ENCODE measurements at regions not wholly inside any gene's neighbourhood (a gene's known extent, or its start where the extent isn't known, plus 50 kb on each side); places are given as distances from the start of the nearest gene placed in this dataset.

DNA sequence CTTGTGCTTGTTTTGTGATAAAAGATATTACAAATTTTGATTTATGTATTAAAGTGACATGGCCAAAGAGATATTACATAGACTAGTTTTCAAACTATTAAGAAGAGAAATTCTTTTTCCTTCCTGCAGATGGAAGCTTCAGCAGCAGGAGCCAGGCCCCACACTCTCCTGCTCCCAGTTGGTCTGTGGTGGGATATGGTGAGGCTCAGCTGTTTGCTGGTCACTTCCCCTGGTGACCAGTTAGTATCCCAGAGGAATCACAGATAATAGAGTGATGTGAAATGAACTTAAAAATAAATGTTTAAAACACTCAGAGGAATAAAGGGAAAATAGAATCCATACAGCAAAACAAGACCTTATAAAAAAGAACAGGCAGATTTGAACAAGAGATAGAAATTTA, 154.7 kb downstream of the KTN1 start:
- Mint-ChIP-seq H3K27ac (ENCODE audit: unreplicated experiment) (no peak overlapping the region), H3K9me3 (ENCODE audit: low read depth, unreplicated experiment) (no peaks in the 10 kb centered on the region), H3K4me1 (ENCODE audit: low read depth, unreplicated experiment) (peaks cover 25% of the 10 kb centered on the region), H3K27me3 (ENCODE audit: unreplicated experiment) (no peaks in the 10 kb centered on the region), H3K36me3 (ENCODE audit: insufficient read depth, unreplicated experiment) (no peaks in the 10 kb centered on the region), H3K4me3 (ENCODE audit: low read depth, unreplicated experiment) (no peak overlapping the region)
- no TSS peak for BruUV-seq (replicated peaks)
- intact Hi-C loops (cut with micrococcal nuclease; ENCODE audit: unreplicated experiment): loop anchor here (5.0 kb wide), 1 partner anchor 68 kb away; no protein-coding TSS in a partner anchor
- TF ChIP-seq, protein P1, sequence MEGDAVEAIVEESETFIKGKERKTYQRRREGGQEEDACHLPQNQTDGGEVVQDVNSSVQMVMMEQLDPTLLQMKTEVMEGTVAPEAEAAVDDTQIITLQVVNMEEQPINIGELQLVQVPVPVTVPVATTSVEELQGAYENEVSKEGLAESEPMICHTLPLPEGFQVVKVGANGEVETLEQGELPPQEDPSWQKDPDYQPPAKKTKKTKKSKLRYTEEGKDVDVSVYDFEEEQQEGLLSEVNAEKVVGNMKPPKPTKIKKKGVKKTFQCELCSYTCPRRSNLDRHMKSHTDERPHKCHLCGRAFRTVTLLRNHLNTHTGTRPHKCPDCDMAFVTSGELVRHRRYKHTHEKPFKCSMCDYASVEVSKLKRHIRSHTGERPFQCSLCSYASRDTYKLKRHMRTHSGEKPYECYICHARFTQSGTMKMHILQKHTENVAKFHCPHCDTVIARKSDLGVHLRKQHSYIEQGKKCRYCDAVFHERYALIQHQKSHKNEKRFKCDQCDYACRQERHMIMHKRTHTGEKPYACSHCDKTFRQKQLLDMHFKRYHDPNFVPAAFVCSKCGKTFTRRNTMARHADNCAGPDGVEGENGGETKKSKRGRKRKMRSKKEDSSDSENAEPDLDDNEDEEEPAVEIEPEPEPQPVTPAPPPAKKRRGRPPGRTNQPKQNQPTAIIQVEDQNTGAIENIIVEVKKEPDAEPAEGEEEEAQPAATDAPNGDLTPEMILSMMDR (IDR thresholded peaks at IDR 0.05; ENCODE audit: unreplicated experiment): no peak
- no peak for DNase-seq
- CTCF ChIA-PET: interaction anchor here (0.6 to 1.2 kb wide), 2 partner anchors 72 to 555 kb away, joined by 3 to 8 read pairs; no protein-coding TSS in a partner anchor

DNA sequence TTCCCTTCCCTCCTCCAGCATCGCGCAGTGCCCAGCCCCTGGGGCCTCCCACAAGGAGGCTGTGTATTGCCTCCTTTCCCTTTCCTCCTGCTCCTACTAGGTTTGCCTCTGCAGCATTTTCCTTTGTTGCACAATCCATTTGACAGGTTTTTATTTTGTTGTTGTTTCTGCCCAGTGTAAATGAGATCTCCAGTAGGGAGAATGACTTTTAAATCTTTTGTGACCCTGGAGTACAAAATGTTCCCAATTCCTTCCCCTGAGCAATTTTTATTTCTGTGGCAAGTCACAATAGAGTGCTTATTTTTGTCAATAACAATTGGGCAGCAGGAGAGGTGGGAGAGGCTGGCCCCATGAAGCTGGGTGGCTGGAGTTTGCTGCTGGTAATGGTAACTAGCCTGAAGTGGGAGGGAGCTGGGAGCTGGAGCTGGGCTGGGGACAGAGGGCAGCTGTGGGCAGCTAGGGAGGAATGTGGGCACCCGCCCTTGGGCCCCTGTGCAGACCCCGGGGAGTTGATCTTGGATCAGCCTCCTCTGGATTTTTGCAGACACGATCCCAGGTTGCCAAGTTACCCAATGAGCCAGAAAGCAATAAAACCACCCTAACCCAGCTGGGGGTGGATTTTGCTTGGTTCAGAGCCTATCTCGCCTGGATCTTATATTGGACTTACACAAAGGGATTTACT, 160.1 kb downstream of the KTN1 start:
- TF ChIP-seq, protein P1 (IDR thresholded peaks at IDR 0.05; ENCODE audit: unreplicated experiment): no peak
- Mint-ChIP-seq H3K36me3 (ENCODE audit: insufficient read depth, unreplicated experiment) (no peaks in the 10 kb centered on the region), H3K9me3 (ENCODE audit: low read depth, unreplicated experiment) (no peaks in the 10 kb centered on the region), H3K4me3 (ENCODE audit: low read depth, unreplicated experiment) (no peak overlapping the region), H3K4me1 (ENCODE audit: low read depth, unreplicated experiment) (peaks cover 8% of the 10 kb centered on the region), H3K27ac (ENCODE audit: unreplicated experiment) (no peak overlapping the region), H3K27me3 (ENCODE audit: unreplicated experiment) (no peaks in the 10 kb centered on the region)
- DNase-seq: no peak
- intact Hi-C loops (cut with micrococcal nuclease; ENCODE audit: unreplicated experiment): no loop called here
- BruUV-seq (replicated peaks): no TSS peak
- CTCF ChIA-PET: no interaction called here

DNA sequence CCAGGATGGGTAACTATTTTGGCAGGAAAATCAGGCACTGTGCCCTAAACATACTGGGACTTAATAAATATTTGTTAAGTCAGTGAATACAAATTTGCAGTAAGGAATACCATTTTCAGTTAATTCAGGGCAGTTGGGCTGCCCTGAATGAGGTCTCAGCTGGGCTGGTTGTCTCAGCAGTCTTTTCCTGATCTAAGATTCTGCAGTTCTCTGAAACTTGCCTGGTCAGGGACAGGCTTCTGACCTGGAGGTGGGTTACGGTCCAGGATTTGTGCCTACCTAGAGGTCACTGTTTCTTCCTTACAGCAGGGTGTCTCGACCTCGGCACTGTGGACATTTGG, 160.6 kb downstream of the KTN1 start:
- H3K4me3 Mint-ChIP-seq (ENCODE audit: low read depth, unreplicated experiment): no peak overlapping the region
- no peaks in the 10 kb centered on the region for H3K9me3 Mint-ChIP-seq (ENCODE audit: low read depth, unreplicated experiment)
- no peak overlapping the region for H3K27ac Mint-ChIP-seq (ENCODE audit: unreplicated experiment)
- TF ChIP-seq, protein P1 (IDR thresholded peaks at IDR 0.05; ENCODE audit: unreplicated experiment): no peak
- no peak for DNase-seq
- intact Hi-C loops (cut with micrococcal nuclease; ENCODE audit: unreplicated experiment): no loop called here
- peaks cover 9% of the 10 kb centered on the region for H3K4me1 Mint-ChIP-seq (ENCODE audit: low read depth, unreplicated experiment)
- CTCF ChIA-PET: no interaction called here
- no TSS peak for BruUV-seq (replicated peaks)
- H3K36me3 Mint-ChIP-seq (ENCODE audit: insufficient read depth, unreplicated experiment): no peaks in the 10 kb centered on the region
- no peaks in the 10 kb centered on the region for H3K27me3 Mint-ChIP-seq (ENCODE audit: unreplicated experiment)

DNA sequence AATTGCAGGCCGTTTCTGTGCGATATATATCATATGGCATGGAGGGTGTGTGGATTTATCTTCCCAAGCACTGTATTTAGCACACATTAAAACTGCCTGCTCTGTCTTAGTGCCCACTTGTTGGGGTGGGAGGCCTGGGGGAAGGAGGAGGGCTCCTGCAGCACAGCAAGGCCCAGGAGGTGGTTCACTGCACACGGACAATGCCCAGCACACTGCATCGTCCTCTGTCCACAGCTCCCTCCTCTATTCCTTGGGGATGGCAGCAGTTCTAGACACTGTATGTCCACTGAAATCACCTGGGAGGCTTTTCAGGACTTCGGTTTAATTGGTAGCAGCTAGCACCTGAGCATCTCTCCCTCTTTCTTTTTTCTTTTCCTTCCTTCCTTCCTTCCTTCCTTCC, 161.2 kb downstream of the KTN1 start:
- no peak overlapping the region for H3K27ac Mint-ChIP-seq (ENCODE audit: unreplicated experiment)
- H3K4me3 Mint-ChIP-seq (ENCODE audit: low read depth, unreplicated experiment): no peak overlapping the region
- H3K36me3 Mint-ChIP-seq (ENCODE audit: insufficient read depth, unreplicated experiment): no peaks in the 10 kb centered on the region
- no peaks in the 10 kb centered on the region for H3K9me3 Mint-ChIP-seq (ENCODE audit: low read depth, unreplicated experiment)
- no peaks in the 10 kb centered on the region for H3K27me3 Mint-ChIP-seq (ENCODE audit: unreplicated experiment)
- intact Hi-C loops (cut with micrococcal nuclease; ENCODE audit: unreplicated experiment): no loop called here
- TF ChIP-seq, protein P1 (IDR thresholded peaks at IDR 0.05; ENCODE audit: unreplicated experiment): no peak
- peaks cover 15% of the 10 kb centered on the region for H3K4me1 Mint-ChIP-seq (ENCODE audit: low read depth, unreplicated experiment)
- DNase-seq: no peak
- no TSS peak for BruUV-seq (replicated peaks)
- CTCF ChIA-PET: interaction anchor here (0.7 kb wide), 1 partner anchor 625 kb away, joined by 5 read pairs; no protein-coding TSS in a partner anchor

Measured in Calu3 (cell line).